ENCODE measurements at regions not wholly inside any gene's neighbourhood (a gene's known extent, or its start where the extent isn't known, plus 50 kb on each side); places are given as distances from the start of the nearest gene placed in this dataset.

DNA sequence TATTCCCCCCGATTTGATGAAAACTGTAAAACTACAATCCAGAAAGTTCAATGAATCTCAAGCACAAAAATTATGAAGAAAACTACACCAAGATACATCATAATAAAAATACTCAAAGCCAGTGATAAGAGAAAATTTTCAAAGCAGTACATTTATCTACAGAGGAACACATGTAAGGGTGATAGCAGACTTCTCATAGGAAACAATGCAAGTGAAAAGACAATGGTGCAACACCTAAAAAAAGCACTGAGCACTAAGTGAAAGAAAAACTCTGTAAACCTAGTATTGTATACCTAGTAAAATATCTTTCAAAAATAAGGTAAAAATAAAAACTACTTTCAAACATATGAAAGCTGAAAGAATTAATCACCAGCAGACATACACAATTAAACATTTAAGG lies 76.1 kb upstream of the IRF2BP2 start:
- DNase-seq (ENCODE audit: low read depth), result peak; percentile 16
- TF ChIP-seq, protein P1, sequence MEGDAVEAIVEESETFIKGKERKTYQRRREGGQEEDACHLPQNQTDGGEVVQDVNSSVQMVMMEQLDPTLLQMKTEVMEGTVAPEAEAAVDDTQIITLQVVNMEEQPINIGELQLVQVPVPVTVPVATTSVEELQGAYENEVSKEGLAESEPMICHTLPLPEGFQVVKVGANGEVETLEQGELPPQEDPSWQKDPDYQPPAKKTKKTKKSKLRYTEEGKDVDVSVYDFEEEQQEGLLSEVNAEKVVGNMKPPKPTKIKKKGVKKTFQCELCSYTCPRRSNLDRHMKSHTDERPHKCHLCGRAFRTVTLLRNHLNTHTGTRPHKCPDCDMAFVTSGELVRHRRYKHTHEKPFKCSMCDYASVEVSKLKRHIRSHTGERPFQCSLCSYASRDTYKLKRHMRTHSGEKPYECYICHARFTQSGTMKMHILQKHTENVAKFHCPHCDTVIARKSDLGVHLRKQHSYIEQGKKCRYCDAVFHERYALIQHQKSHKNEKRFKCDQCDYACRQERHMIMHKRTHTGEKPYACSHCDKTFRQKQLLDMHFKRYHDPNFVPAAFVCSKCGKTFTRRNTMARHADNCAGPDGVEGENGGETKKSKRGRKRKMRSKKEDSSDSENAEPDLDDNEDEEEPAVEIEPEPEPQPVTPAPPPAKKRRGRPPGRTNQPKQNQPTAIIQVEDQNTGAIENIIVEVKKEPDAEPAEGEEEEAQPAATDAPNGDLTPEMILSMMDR (conservative IDR thresholded peaks at IDR 0.05; ENCODE audit: control insufficient read depth, insufficient read depth, low read depth, low read length), result no peak
- no peak overlapping the region for H3K4me3 ChIP-seq (ENCODE audit: control insufficient read depth, low read depth, low read length)

DNA sequence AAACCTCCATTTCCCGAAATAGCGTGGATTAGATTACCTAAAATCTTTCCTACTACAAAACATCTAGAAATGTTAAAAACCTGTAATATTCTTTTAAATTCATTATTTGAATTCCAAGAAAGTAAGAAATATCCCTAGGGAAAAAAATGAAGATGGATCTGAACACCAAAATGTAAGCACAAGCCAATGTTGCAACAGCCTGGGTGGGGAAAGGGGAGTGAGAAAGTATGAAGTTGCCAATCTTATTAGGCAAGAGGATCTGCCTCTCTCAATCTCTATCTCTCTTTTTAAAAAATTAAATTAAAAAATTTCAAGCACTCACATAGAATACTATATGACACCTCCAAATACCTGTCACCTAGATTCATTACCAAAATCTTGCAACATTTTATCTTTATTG lies 74.9 kb upstream of the IRF2BP2 start:
- peak; percentile 74 for DNase-seq (ENCODE audit: low read depth)
- TF ChIP-seq, protein P1 (conservative IDR thresholded peaks at IDR 0.05; ENCODE audit: control insufficient read depth, insufficient read depth, low read depth, low read length), result no peak
- no peak overlapping the region for H3K4me3 ChIP-seq (ENCODE audit: control insufficient read depth, low read depth, low read length)

DNA sequence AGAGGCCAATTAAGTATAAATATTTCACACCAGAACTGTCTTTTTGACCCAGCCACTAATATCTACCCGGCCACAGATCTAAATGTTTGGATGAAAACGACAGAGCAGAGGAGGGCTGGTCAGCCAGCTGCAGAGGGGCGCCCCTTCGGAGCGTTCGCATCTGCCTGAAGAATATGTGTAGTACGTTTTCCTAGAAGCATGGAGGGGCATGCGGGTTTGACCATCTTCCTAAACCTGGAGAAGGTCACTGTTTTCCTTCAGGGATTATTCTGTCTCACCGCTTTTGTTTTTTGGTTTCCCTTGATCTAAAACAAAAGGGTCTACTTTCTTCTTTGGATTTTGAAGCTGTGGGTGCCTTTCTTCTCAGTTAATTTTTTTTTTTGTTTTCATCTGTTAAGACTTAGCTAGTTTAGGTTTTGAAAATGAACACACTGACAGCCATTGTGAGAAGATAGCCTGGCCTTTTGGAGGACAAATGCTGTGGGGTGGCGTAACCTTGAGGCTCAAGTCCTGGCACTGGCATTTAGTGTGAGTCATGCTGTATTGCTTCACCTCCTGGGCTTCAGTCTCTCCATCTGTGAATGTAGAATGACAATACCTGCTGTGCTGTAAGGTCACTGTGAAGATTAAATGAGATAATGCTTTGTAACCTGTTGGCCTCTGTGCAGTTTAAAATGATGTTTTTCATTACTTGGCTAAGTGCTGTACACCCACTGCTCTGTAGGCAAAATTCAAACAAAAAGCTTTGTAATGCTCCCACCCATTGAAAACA lies 74.1 kb upstream of the IRF2BP2 start:
- peak; percentile 93 for DNase-seq (ENCODE audit: low read depth)
- no peak overlapping the region for H3K4me3 ChIP-seq (ENCODE audit: control insufficient read depth, low read depth, low read length)
- TF ChIP-seq, protein P1 (conservative IDR thresholded peaks at IDR 0.05; ENCODE audit: control insufficient read depth, insufficient read depth, low read depth, low read length), result no peak

DNA sequence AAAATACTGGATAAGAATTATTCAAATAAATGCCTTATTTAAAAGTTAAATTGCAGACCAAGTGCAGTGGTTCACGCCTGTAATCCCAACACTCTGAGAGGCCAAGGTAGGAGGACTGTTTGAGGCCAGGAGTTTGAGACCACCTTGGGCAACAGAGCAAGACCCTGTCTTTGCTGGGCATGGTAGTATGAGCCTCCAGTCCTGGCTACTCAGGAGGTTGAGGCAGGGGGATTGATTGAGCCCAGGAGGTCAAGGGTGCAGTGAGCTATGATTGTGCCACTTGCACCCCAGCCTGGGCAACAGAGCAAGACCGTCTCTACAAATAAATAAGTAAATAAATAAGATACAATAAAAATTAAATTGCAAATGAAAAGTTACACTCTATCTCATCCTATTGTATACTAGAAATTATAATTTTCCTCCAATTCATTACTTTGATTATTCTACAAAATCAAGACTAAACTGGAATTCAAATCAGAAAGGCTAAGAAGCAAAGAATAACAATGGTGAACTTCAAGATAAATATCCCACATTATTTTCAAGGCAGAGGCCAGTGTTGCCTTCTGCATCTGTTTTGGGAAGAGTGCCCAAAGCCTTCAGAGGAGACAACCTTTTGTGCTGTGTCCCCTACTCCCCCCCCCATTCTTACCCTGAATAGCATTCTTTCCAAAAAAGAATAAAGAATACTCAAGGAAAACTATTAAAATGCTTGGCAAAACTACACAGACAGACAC lies 73.3 kb upstream of the IRF2BP2 start:
- no peak for DNase-seq (ENCODE audit: low read depth)
- TF ChIP-seq, protein P1 (conservative IDR thresholded peaks at IDR 0.05; ENCODE audit: control insufficient read depth, insufficient read depth, low read depth, low read length), result no peak
- H3K4me3 ChIP-seq (ENCODE audit: control insufficient read depth, low read depth, low read length), result no peak overlapping the region

DNA sequence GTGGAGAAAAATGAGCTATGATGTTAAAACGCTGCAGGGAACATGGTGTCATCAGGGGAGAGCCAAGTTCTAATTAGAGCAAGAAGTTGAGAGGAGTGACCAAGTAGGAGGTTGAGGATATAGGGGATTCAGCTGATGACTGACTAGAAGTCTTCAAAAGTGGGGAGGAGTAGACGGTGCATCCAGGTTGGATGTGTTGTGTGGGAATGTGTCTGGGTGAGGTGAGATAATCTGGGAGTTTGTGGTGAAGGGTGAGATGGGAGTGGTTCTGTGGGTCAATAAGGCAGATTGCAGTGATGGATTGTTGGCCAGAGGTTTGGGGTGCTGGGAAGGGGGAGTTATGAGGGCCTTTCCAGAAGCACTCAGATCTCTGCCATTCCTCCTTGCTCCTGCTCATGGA lies 72.0 kb upstream of the IRF2BP2 start:
- no peak for DNase-seq (ENCODE audit: low read depth)
- H3K4me3 ChIP-seq (ENCODE audit: control insufficient read depth, low read depth, low read length), result no peak overlapping the region
- TF ChIP-seq, protein P1 (conservative IDR thresholded peaks at IDR 0.05; ENCODE audit: control insufficient read depth, insufficient read depth, low read depth, low read length), result no peak

DNA sequence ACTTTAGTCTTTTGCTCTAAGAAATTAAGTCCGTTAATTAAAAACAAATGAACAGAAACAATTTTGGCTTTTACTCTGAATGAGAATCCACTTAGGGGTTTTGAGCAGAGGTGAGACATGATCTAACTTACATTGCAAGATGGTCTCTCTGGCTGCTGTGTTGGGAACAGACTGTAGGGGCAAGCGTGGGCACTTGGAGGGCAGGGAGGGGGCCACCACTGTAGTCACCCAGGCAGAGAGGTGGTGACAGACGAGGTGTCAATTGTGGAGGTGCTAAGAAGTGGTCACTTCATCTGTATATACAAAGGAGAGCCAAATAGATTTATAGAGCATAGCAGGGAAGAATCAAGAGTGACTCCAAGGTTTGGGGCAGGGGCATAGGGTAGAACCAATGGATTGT lies 71.1 kb upstream of the IRF2BP2 start:
- DNase-seq (ENCODE audit: low read depth), result no peak
- no peak overlapping the region for H3K4me3 ChIP-seq (ENCODE audit: control insufficient read depth, low read depth, low read length)
- TF ChIP-seq, protein P1 (conservative IDR thresholded peaks at IDR 0.05; ENCODE audit: control insufficient read depth, insufficient read depth, low read depth, low read length), result no peak

All from fibroblast of mammary gland (primary cell).